D721Med (cell line): ENCODE measurements at regions not wholly inside any gene's neighbourhood (a gene's known extent, or its start where the extent isn't known, plus 50 kb on each side); places are given as distances from the start of the nearest gene placed in this dataset.

Experiments used
- DNase-seq: peaks from one replicate; pipeline ENCODE4 v3.0.0; 2011; ENCODE audit warnings: low spot score; ENCODE audit not compliant: insufficient read length
- FAIRE-seq: peaks from 2 replicates; lab custom pipeline; 2011; peaks lifted over from hg19 to GRCh38; lab: Jason Lieb, UNC
- TF ChIP-seq, protein P1 (sequence below): IDR thresholded peaks from 2 replicates; pipeline ENCODE4 v1.5.1; 2012; ENCODE audit warnings: mild to moderate bottlenecking, control low read depth; ENCODE audit not compliant: insufficient read depth; ENCODE audit errors: missing control alignments

DNA sequence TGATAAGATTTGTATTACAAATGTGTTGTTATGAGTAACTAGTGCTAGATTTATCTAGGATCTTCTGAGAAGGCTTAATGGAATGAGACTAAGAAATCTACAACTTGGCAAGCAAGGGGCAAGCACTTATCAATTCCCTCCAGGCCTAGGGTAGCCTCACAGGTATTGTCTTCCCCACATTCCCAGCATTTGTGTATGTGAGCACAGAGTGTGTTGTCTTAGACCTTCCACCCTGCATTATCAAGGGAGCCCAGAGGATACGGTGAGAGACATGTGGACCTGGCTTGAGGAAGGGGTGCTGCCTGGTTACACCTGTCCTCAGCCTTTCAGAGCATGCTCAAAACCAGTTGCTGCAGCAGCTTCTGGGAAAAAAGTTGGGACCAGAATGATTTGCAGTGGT is 327.2 kb downstream of the MRPL39 start:
- DNase-seq: no peak
- no peak for FAIRE-seq
- TF ChIP-seq, protein P1, sequence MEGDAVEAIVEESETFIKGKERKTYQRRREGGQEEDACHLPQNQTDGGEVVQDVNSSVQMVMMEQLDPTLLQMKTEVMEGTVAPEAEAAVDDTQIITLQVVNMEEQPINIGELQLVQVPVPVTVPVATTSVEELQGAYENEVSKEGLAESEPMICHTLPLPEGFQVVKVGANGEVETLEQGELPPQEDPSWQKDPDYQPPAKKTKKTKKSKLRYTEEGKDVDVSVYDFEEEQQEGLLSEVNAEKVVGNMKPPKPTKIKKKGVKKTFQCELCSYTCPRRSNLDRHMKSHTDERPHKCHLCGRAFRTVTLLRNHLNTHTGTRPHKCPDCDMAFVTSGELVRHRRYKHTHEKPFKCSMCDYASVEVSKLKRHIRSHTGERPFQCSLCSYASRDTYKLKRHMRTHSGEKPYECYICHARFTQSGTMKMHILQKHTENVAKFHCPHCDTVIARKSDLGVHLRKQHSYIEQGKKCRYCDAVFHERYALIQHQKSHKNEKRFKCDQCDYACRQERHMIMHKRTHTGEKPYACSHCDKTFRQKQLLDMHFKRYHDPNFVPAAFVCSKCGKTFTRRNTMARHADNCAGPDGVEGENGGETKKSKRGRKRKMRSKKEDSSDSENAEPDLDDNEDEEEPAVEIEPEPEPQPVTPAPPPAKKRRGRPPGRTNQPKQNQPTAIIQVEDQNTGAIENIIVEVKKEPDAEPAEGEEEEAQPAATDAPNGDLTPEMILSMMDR: no peak

DNA sequence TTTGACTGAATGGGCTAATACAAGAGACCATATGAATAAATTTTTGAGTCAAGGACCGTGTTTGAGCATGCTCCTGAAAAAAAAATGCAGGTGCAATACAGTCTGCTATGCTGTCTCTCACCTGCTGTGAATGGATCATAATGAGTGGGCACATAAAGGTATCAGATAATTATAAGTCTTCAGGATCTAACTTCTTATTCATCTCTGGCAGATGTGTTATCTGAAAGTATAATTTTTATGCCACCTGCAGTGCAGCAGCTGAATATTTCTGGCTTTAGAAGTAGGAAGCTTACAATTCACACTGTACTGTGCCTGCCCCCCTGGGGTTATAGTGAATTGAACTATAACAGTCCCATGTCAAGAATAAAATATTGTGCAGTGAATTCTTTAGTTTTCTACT is 333.3 kb downstream of the MRPL39 start:
- TF ChIP-seq, protein P1: no peak
- DNase-seq (no peak), FAIRE-seq (no peak)

DNA sequence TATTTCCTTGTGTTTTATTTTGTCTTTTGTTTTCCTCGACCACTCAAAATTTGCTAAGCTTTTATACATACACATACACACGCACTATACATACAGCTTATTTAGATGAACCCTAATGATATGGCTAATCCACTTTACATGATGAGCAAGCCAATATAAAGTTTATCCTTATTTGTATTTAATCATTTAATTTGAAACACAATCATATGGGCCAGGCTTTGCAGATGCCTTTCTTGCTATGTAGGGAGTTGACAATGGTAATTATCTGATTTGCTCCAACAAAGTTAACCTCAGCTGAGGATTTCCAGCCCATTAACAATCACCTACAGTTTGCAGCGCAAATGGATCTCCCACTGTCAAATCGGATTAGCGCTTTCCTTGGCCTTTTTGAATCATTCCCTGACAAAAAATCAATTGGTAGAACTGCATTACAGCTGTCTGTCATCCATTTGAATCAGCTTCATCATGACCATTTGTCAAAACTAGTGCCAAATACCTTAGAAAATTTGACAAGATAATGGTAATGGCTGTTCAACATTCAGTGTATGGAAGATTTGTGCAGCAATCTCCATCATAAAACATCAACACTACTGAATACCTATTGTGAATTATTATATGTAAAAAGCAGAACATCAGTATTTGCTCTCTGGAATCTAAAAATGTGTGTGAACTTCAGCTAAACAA is 352.6 kb downstream of the MRPL39 start:
- DNase-seq: no peak
- FAIRE-seq: peak; percentile 63
- TF ChIP-seq, protein P1: no peak

DNA sequence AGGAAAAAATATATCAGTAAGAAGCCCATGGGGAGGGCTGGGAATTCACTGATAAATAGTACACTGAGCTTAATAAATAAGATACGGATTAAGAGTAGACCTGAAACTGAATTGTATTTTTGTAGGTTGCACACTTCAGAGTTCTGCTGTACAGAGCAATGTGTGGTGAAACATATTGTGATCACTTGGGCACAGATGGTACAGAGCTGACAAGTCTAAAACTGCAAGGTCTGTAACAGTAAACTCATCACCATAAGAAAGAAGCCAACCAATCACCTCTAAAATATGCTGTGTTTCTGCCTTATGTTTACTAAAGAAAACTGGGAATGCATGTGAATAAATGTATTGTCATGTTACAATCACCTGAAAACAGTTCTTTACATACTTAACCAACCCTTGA is 360.7 kb downstream of the MRPL39 start:
- FAIRE-seq (no peak), DNase-seq (no peak)
- TF ChIP-seq, protein P1: no peak

DNA sequence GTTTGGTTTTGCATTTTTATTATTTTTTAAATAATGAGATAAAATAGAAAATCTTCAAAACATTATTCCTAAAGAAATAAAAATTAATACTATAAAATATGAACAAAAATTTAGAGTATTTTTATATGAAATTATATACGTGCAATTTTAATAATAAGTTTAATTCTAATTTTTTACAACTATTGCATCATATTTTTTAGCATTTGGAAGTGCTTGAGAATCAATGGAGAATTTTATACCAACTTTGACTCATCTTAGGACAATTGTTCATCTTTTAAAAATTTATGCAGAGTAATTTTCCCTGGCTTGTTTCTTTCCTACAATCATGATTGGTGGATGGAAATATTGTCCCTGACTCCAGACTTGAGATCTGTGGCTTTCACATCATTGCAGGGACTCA is 362.5 kb downstream of the MRPL39 start:
- no peak for FAIRE-seq
- TF ChIP-seq, protein P1: no peak
- DNase-seq: no peak

DNA sequence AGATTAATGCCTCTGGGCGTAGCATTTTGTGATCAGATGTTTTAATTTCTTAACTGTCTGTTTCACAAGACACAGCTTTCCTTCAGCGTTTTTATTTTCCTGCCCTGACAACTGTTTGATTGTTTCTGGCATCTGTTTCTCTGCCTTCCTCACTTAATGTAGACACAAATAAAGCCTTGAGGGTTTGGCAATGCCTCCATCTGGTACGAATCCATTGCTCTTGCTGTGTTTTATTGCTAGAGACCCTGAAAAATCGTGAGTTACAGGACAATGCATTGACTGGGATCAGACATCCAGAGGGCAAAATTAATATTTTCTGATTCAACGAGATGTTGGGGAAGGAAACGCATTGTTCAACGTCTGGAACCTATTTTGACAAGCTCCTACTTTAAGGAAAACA is 363.5 kb downstream of the MRPL39 start:
- FAIRE-seq (no peak), DNase-seq (no peak)
- TF ChIP-seq, protein P1: no peak

DNA sequence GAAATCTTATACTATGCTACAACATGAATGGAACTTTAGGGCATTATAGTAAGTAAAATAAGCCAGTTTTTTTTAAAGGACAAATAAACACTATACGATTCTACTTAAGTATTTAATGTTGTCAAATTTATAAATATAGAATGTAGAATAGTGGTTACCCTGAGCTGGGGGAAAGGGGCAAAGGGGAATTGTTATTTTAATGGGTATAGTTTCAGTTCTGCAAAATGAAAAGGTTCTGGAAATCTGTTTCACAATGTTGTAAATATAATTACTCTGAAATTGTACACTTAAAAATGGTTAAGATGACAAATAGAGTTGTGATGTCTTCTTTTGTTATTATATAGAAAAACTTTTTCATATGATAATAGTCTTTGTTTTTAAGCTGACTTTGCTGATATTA is 366.3 kb downstream of the MRPL39 start:
- no peak for FAIRE-seq
- TF ChIP-seq, protein P1: no peak
- no peak for DNase-seq
